Caki2 (cell line): ENCODE measurements at regions not wholly inside any gene's neighbourhood (a gene's known extent, or its start where the extent isn't known, plus 50 kb on each side); places are given as distances from the start of the nearest gene placed in this dataset.

Experiments
- DNase-seq: peaks from one replicate; pipeline ENCODE4 v3.0.0-alpha.2; 2015; ENCODE audit warnings: low read depth
- in situ Hi-C: cut with HindIII; loops from 2 replicates; pipeline ENCODE4 v1.10.0; 2016; ENCODE audit warnings: low sequenced_read_pairs, low pct_unique_long_range_greater_than_20kb, mixed read lengths

DNA sequence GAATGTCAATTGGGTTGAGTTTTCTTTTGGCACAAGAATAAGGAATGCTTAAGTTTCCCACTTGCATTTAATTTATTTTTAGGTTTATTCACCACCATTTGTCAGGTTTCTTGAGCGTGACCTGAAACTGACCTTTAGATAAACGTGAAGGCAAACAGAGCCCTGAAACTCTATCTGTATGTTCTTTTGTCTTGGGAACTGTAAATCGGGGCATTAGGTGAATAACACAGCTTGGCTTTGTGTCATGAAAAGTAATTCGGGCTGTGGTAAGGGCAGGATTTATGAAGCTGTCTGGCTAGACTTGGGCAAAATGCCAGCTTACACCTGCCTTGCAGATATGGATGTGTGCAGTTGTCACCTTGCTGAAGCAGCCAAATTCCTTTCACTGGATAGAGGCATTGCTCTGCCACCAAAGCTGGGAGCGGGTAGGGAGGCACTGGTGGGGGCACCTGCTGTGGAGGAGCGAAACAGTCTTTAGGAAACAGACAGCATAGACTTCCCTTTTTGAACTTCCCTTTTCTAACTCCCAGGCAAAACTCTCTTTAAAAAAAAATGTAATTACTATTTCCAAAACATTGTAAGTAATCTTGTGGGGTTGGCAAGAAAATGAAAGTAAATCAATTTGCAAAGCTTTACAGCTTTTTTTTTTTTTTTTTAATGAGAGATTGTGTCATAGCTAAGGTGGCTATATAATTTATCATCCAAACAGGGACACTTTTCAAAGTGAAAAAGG is 545.2 kb downstream of the CSNK1G3 start:
- DNase-seq = peak; percentile 17
- in situ Hi-C loops = no loop called here

DNA sequence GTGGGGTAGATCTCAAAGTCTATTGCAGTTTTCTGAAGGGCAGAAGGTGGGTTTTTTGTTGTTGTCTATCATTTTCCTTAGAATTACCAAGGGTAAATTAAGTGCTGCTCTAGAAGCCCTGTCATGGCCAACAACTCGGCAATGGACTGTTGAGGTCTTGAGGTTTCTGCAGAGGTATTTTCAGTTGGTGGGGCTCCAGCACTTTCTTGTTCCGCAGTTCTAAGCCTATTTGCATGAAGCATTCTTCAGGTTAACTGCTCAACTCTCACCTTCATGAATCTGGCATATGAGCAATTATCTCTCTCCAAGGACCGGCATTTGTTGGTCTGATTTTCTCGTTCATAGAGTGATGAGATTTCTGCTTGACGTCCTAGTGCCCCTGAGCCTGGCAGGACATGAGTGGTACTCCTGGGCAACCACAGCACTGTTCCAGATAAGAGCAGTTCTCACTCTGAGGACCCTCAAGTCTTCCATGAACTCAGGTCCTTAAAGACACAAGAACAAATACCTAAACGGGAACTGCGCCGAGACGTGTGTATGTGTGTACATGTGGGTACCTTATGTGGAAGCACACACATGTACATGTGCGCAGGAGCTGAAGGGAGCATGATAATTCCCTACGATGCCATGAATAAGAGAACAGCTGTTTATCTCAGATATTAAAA is 544.5 kb downstream of the CSNK1G3 start:
- DNase-seq = no peak
- in situ Hi-C loops = no loop called here

DNA sequence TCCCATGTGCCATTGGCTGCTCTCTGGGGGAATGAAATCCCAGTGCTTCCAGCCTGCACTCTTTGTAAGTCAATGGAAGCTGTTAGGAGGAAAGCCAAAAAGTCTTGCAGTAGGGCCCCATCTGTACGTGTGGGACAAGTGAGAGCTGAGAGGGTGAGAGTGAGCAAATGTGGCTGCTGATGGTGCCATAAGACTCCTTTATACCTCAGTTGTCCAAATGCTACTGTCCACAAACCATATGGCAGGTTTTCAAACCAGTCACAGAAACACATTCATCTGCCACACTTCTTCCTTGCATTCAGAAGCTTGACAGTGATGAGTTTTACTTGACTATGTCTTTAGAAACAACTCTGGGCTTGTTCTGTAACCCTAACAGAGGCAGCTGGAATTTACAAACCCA is 543.8 kb downstream of the CSNK1G3 start:
- DNase-seq = no peak
- in situ Hi-C loops = no loop called here

DNA sequence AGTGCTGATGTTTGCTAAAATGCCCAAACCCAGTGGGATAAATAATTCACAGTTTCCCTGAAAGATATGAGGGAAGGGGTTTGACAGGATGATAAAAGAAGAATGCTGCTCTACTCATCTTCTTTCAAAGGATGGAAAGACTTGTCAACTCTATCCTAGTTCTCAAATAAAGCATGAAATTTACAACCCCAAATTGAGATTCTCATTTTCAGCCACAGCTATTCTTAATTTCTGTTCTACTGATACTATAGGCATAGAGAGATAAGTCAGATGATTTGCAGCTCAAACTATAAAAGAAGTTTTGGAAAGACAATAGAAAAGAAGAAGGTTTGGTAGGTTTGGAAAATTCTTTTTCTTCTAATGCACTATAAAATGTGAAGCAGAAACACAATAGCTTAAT is 542.6 kb downstream of the CSNK1G3 start:
- DNase-seq = no peak
- in situ Hi-C loops = no loop called here

DNA sequence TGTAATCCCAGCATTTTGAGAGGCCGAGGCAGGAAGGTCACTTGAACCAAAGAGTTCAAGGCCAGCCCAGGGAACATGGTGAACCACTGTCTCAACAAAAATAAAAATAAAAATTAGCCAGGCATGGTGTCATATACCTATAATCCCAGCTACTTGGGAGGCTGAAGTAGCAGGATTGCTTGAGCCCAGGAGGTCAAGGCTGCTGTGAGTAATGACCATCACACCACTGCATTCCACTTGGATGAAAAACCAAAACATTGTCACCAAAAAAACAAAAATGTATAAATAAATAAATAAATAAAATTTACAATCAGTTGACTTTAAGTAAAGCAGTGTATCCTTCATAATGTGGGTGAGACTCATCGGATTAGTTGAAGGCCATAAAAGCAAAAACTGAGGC is 541.4 kb downstream of the CSNK1G3 start:
- DNase-seq = no peak
- in situ Hi-C loops = no loop called here

DNA sequence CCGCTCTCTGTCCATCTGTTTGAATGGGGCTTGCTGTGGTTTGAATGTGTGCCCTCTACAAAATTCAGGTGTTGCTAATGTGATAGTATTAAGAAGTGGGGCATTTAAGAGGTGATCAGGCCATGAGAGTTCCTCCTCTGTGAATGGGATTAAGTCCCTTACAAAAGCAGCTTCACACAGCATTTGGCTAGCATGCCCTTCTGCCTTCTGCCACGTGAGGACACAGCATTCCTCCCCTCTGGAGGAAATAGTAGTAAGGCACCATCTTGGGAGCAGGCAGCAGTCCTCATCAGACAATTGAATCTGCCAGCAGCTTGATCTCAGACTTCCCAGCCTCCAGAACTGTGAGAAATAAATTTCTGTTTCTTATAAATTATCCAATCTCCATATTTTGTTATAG is 540.2 kb downstream of the CSNK1G3 start:
- in situ Hi-C loops = no loop called here

DNA sequence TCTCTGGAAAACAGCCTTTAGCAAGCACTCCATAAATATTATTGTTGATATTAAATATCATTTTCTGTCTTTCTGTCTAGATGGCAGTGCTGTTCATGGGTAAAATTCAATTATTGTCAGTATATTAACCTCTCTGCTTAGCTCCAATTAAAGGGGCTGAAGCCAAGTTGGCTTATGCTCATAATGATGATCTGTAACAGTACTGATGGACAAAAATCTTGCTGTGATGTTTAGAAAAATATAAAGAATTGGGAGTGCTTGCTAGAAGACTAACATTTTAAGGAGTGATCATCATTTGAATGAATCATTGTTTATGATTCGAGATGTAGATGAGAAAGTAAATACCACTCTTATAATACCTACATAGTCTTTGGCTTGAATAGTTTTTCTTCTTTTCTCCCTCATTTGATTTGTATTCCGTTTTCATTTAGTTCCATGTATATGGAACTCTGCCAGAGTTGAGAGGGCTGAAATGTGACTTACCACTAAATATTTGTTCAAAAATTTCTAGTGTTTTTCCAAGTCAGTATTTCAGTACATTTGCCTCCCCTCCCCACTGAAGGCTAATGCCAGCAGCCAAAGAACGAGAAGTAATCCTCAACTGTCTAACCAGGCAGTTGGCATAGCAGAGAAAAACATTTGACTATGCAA is 538.3 kb downstream of the CSNK1G3 start:
- in situ Hi-C loops = no loop called here
- no peak for DNase-seq

More for the DNA sequence above, 540.2 kb downstream of the CSNK1G3 start:
- no peak for DNase-seq

DNA sequence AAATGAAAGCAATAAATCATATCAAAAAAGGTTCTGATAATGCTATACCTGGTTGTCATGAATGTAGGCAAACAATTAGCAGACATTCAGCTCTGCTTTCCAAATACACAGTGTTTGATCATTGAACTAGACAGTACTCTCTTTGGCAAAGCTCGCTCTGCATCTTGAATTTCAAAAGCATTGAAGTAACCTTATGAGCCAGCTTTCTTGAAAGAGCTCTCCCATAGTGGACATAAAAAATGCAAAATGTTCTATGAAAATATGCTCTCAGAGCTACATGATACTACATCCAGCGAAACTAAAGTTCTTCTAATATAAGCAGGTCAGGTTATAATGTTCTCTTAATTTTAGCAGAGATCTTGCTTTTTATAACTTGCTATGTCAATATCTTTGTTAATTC is 533.4 kb downstream of the CSNK1G3 start:
- no peak for DNase-seq
- in situ Hi-C loops = no loop called here

DNA sequence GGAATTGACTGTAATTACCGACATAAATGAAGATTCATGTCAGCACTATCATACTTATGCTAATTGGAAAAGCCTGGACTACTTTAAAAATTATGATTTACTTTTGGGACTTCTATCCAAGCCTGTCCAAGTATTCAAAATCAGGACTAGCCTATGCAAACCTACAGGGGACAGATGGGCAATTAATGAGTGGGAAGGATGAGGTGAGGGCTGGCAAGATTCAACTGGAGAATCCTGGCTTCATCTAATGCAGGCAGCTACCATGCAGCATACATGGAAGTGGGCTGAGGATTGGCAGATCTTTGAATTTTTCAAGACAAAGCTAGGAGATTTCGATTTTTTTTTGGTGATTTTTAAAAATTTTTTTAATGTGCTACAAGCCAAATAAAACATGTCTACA is 532.6 kb downstream of the CSNK1G3 start:
- in situ Hi-C loops = no loop called here

DNA sequence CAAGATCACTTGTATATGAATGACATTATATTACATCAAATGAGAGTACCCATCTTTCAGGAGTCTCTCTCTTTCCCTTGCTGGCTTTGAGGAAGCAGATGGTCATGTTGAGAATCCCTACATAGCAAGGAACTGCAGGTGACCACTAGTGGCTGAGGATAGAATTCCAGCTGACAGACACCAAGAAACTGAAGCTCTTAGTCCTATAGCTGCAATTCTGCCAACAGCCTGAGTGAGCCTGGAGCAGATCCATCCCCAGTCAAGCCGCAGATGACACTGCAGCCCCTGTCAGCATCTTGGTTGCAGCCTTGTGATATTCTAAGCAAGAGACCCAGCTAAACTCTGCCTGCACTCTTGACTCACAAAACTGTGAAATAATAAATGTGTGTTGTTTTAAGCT is 531.5 kb downstream of the CSNK1G3 start:
- in situ Hi-C loops = no loop called here
- DNase-seq = no peak

More for the DNA sequence above, 532.6 kb downstream of the CSNK1G3 start:
- no peak for DNase-seq

DNA sequence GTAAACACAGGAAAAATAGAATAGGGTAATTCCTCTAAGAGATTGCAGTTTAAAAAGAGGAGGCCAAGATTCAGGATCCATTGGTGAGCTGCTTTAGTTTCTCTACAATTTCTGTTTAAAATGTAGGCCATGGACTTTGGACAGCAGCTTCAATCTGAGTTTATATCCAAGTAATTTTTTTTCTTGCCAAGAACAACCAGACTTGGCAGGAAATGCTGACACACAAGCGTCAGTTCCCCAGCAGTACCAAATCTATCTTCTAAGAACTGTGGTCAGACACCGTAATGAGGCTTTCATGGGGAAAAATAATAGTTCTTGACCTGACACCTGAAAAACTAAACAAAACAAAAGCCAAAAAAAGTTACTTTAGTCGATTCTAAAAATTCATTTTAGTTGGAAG is 528.8 kb downstream of the CSNK1G3 start:
- in situ Hi-C loops = no loop called here
- DNase-seq = no peak

DNA sequence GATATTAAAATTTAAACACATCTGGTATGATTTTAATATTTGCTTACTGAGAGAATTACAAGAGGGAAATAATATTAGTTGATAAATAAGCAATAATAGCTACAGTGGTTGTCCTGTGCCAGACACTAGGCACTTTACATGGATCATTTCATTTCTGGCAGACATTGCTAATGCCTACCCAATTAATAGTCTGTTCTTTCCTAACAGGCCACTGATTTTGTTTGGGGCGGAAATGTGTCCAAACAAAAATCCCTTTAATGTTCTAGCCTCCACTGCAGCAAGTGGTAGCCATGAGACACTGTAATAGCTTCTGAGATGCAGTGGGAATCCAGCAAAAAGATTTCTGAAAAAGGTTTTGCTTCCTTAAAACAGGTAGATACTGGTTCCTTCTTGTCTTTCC is 527.4 kb downstream of the CSNK1G3 start:
- in situ Hi-C loops = no loop called here
- no peak for DNase-seq

DNA sequence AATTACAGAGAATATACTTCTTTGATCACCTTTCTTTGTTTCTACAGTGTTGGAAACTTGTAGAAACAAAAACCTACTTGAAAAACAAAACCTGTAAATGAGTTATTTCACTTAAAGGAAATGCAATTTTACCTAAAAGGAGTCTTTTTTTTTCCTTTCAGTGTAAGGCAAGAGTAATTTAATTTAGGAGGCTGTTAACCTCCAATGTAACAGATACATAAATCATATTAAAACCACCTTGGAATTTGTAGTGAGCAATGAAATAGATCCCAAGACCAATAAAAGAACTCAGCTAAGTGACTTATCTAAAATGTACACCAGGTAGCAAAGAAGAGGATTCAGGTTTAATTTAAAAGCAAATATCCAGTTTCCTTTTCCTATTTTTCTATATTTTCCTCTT is 524.8 kb downstream of the CSNK1G3 start:
- in situ Hi-C loops = no loop called here
- no peak for DNase-seq

DNA sequence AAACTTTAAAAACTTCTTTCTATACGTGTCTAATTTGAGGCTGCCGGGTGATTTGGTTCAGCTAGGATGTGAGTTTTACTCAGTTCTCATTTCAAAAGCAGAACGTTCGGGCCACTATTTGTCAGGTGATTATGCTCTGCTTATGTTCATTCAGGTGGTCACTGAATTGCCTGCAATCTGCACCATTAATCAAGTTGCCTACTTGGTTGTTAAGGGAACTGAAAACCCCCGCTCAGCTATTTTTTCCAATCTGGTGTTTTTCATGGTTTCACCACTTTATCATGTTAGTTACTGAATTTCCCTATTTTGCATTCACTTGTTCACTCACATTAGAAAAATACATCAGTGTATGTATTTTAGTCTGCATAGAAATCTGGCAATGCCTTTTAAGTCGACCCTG is 523.0 kb downstream of the CSNK1G3 start:
- in situ Hi-C loops = no loop called here
- no peak for DNase-seq

DNA sequence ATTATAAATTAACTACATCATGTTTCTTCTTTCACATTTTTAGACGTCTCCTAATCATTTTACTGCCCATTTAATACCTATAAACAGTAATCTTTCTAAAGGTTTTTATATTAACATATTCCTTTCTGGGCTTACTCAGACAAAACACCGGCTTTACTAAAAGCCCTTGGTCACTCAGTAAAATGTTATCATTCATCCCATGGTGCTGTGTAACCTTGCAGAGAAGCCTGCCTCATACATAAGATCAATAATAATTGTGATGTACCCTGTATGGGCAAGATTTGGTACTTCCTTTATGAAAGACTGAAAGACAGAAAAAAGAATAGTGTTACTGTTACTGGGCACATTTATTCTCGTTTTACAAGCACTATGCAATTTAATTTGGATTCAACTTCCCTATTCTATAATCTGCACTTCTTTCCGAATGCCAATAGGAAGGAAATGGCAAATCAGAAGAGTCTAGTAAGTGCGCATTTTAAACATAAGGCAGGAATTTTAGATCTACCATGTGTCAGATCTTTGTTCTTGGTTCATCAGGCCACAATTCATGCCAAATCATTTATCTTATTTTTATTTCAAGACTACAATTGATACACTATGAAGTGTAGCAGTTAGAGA is 522.2 kb downstream of the CSNK1G3 start:
- in situ Hi-C loops = no loop called here
- DNase-seq = no peak

DNA sequence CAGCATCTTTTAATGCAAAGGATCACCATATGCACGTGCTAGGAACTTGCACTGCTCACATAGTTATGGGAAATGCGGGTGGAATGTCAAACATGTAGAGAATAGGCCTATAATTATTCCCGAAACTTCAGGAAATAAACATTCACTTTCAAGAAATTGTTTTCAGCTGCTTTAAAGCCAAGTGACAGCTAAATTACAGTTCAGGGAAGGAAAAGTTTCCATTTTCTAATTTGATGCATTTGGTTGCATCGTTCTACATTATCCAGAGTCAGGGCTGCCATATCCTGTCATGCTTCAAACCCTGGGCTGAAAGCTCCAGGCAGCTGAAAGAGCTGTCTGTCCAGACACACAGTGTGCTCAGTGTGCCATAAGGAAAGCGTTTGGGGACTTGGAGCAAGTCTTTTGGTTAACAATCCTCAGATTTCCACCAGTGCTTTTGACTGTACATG is 518.1 kb downstream of the CSNK1G3 start:
- in situ Hi-C loops = no loop called here
- DNase-seq = no peak

DNA sequence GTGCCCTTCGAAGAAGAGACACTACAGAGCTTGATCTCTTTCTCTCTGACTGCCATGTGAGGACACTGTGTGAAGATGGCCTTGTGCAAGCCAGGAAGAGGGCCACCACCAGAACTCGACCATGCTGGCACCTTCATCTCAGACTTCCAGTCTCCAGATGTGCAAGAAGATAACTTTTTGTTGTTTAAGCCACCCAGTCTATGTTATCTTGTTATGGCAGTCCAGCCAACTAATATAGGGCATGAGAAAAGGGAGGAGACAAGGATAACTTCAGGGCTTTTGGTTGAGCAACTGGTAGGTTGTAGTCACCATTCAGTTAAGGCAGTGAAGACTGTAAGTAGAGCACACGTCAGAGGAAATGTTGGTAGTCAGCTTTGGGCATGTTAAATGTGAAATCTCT is 515.5 kb downstream of the CSNK1G3 start:
- in situ Hi-C loops = no loop called here
- no peak for DNase-seq

DNA sequence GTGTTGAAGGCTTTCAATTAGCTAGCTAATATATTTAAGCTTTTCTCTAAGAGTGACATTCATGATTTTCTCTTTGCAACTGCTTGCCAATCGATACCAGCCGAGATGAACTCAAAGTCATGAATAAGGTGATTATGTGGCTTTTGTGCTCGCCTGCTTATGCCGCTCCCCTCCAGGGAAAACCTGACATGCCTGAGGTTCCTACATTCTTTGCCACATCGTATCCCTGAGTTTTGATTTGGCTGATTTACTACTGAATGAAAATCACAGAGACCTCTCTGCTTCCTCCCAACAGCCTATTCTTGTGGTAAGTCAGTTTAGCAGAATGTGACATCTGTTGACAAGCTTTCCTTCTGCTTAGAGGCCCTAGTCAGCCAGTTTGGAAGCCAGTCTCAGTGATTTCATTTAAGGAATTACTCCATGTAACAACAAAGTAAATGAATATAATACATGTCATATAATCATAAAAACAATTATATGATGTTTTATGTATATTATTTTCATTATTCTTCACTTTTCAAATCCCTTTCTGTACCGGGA is 513.4 kb downstream of the CSNK1G3 start:
- in situ Hi-C loops = no loop called here
- no peak for DNase-seq

DNA sequence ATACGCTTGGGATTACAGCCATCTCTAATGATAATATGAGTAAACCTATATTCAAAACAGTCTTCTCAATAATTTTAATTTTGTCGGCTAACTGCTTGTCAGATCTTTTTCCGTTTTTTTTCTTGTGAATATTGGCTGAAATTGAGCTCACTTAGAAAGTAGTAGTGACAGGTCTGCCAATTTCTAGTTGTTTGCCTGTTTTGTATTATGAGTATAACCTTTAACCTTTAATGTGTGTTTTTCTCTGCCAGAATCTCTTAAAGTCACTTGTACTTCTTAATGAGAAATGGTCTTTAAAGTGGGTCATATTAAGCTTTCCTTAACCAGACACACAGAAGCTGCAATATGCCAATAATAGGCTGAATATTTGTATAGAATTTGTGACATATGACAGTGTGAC is 511.0 kb downstream of the CSNK1G3 start:
- in situ Hi-C loops = no loop called here
- DNase-seq = no peak
